Suprapubic skin (tissue), 4 donors: ENCODE measurements at regions not wholly inside any gene's neighbourhood (a gene's known extent, or its start where the extent isn't known, plus 50 kb on each side); places are given as distances from the start of the nearest gene placed in this dataset.

Experiments used
- CTCF ChIP-seq, 2 donors: fragments of 200-600 bp in 1 of 2; fragments of 450-650 bp in 1 of 2; sonication (generic) in 1 of 2; IDR thresholded peaks; one replicate each; pipeline ENCODE4 v1.5.1; 2016 to 2019; ENCODE audit warnings: antibody characterized with exemption in 2 of 2, mild to moderate bottlenecking in 1 of 2, moderate library complexity in 1 of 2
- EP300 ChIP-seq: sonication (generic); formaldehyde crosslinking; IDR thresholded peaks from one replicate; pipeline ENCODE4 v1.6.1; 2017; ENCODE audit warnings: antibody characterized with exemption
- POLR2A ChIP-seq, 2 donors: fragments of 450-650 bp; IDR thresholded peaks; one replicate each; pipeline ENCODE4 v1.6.1; 2017; ENCODE audit warnings: antibody characterized with exemption in 2 of 2, mild to moderate bottlenecking in 2 of 2, moderate library complexity in 2 of 2
- POLR2AphosphoS5 ChIP-seq, 3 donors: sonication (generic); formaldehyde crosslinking; IDR thresholded peaks; one replicate each; pipeline ENCODE4 v1.6.1; 2017; ENCODE audit warnings: antibody characterized with exemption in 3 of 3

DNA sequence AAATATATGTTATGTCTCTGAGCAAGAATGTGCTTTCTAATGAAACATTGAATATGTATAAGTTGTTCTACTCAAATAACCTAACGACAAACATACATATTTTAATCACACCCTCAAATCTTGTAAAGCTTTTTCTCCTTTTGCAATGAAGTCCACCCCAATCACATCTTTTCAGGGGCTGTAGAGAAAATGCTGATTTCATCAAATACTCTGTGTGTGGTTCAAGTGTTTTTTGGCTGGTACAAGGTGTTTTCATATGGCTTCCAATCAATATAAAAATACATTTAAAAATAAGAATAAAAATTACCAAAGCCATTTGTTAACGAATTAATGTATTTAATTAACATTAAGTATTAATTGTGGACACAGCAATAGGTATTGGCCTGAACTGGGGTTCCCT lies 57.2 kb upstream of the TMEM196 start:
- TF ChIP-seq POLR2A (IDR thresholded peaks at IDR 0.05) (no peak), CTCF (IDR thresholded peaks at IDR 0.05) (no peak), POLR2AphosphoS5 (IDR thresholded peaks at IDR 0.05) (no peak), EP300 (no peak)
